ENCODE measurements at regions not wholly inside any gene's neighbourhood (a gene's known extent, or its start where the extent isn't known, plus 50 kb on each side); places are given as distances from the start of the nearest gene placed in this dataset.

DNA sequence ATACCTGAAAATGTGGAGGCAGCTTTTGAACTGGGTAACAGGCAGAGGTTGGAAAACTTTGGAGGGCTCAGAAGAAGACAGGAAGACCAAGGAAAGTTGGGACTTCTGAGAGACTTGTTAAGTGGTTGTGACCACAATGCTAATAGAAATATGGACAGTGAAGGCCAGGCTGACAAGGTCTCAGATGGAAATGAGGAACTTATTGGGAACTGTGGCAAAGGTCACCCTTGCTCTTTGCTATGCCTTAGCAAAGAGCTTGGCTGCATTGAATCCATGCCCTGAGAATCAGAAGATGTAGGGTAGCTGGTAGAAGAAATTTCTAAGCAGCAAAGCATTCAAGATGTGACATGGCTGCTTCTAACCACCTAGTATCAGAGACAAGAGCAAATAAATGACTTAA, 244.4 kb upstream of the ADRA1B start:
- DNase-seq, result no peak
- intact Hi-C loops (cut with DNase I), result no loop called here
- H3K36me3 ChIP-seq (replicated peaks in 1 of 2), result no peaks in the 10 kb centered on the region
- TF ChIP-seq, protein P1, sequence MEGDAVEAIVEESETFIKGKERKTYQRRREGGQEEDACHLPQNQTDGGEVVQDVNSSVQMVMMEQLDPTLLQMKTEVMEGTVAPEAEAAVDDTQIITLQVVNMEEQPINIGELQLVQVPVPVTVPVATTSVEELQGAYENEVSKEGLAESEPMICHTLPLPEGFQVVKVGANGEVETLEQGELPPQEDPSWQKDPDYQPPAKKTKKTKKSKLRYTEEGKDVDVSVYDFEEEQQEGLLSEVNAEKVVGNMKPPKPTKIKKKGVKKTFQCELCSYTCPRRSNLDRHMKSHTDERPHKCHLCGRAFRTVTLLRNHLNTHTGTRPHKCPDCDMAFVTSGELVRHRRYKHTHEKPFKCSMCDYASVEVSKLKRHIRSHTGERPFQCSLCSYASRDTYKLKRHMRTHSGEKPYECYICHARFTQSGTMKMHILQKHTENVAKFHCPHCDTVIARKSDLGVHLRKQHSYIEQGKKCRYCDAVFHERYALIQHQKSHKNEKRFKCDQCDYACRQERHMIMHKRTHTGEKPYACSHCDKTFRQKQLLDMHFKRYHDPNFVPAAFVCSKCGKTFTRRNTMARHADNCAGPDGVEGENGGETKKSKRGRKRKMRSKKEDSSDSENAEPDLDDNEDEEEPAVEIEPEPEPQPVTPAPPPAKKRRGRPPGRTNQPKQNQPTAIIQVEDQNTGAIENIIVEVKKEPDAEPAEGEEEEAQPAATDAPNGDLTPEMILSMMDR (IDR thresholded peaks at IDR 0.05), result no peak
- no peak for TF ChIP-seq POLR2A (IDR thresholded peaks at IDR 0.05)
- H3K27me3 ChIP-seq, result no peaks in the 10 kb centered on the region
- H3K4me3 ChIP-seq, result no peak overlapping the region
- no peaks in the 10 kb centered on the region for H3K9me3 ChIP-seq (replicated peaks in 1 of 3)
- no peaks in the 10 kb centered on the region for H3K4me1 ChIP-seq (replicated peaks in 1 of 2)
- H3K27ac ChIP-seq, result no peak overlapping the region

DNA sequence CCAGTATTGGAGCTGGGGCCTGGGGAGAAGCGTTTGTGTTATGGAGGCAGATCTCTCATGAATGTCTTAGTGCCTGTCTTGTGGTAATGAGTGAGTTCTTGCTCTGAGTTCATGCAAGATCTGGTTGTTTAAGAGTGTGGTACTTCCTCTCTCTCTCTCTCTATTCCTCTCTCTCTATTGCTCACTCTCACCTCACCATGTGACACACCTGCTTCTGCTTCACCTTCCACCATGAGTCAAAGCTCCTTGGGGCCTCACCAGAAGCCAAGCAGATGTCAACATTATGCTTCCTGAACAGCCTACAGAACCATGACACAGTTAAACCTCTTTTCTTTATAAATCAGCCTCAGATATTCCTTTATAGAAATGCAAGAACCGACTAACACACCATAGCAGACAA, 242.7 kb upstream of the ADRA1B start:
- intact Hi-C loops (cut with DNase I), result no loop called here
- WGBS, 4 donors, result 38 to 68% (median 57%) methylated on average over 2 of the region's 2 CpGs
- H3K4me3 ChIP-seq, result no peak overlapping the region

DNA sequence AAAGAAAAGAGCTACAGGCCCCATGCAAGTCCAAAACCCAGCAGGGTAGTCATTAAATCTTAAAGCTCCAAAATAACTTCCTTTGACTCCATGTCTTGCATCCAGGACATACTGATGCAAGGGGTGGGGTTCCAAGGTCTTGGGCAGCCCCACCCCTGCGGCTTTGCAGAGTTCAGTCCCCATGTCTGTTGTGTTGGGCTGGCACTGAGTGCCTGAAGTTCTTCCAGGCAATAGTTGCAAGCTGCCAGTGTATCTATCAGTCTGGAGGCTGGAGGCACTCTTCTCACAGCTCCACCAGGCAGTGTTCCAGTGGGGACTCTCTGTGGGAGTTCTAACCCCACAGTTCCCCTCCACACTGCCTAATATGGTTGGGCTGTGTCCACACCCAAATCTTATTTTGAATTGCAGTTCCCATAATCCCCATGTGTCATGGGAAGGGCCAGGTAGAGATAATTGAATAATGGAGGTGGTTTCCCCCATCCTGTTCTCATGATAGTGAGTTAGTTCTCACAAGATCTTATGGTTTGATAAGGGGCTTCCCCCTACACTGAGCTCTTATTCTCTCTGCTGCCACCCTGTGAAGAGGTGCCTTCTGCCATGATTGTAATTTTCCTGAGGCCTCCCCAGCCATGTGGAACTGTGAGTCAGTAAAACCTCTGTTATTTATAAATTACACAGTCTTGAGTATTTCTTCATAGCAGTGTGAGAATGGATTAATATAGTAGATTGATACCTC, 237.5 kb upstream of the ADRA1B start:
- intact Hi-C loops (cut with DNase I), result no loop called here
- Histone ChIP-seq H3K27me3 (no peaks in the 10 kb centered on the region), H3K9me3 (replicated peaks in 1 of 3) (no peaks in the 10 kb centered on the region), H3K4me3 (no peak overlapping the region), H3K36me3 (replicated peaks in 1 of 2) (no peaks in the 10 kb centered on the region), H3K27ac (no peak overlapping the region), H3K4me1 (replicated peaks in 1 of 2) (no peaks in the 10 kb centered on the region)
- WGBS, 4 donors, result 0 to 60% (median 36%) methylated on average over 1 of the region's 1 CpG
- DNase-seq, result no peak
- TF ChIP-seq POLR2A (IDR thresholded peaks at IDR 0.05), result no peak
- TF ChIP-seq, protein P1 (IDR thresholded peaks at IDR 0.05), result no peak

More for the DNA sequence above, 242.7 kb upstream of the ADRA1B start:
- Histone ChIP-seq H3K36me3 (replicated peaks in 1 of 2) (no peaks in the 10 kb centered on the region), H3K27me3 (no peaks in the 10 kb centered on the region), H3K4me1 (replicated peaks in 1 of 2) (no peaks in the 10 kb centered on the region), H3K9me3 (replicated peaks in 1 of 3) (no peaks in the 10 kb centered on the region), H3K27ac (no peak overlapping the region)
- DNase-seq, result no peak
- no peak for TF ChIP-seq POLR2A (IDR thresholded peaks at IDR 0.05)
- TF ChIP-seq, protein P1 (IDR thresholded peaks at IDR 0.05), result no peak

DNA sequence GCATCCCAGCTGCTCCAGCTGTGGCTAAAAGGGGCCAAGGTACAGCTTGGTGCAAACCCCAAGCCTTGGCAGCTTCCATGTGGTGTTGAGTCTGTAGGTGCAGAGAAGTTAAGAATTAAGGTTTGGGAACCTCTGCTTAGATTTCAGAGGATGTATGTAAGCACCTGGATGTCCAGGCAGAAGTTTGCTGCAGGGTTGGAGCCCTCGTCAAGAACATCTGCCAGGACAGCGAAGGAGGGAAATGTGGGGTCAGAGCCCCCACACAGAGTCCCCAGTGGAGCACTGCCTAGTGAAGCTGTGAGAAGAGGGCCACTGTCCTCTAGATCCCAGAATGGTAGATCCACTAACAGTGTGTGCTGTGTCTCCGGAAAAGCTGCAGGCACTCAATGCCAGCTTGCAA, 236.2 kb upstream of the ADRA1B start:
- H3K4me3 ChIP-seq, result no peak overlapping the region
- no peaks in the 10 kb centered on the region for H3K36me3 ChIP-seq (replicated peaks in 1 of 2)
- no peaks in the 10 kb centered on the region for H3K9me3 ChIP-seq (replicated peaks in 1 of 3)
- intact Hi-C loops (cut with DNase I), result no loop called here
- TF ChIP-seq, protein P1 (IDR thresholded peaks at IDR 0.05), result no peak
- TF ChIP-seq POLR2A (IDR thresholded peaks at IDR 0.05), result no peak
- H3K27me3 ChIP-seq, result no peaks in the 10 kb centered on the region
- whole genome bisulfite sequencing, 4 donors, result 30 to 92% (median 70%) methylated on average over 2 to 3 of the region's 3 CpGs
- no peaks in the 10 kb centered on the region for H3K4me1 ChIP-seq (replicated peaks in 1 of 2)
- no peak for DNase-seq
- H3K27ac ChIP-seq, result no peak overlapping the region
